Naive thymus-derived CD4-positive, alpha-beta T cell (primary cell): ENCODE measurements at regions not wholly inside any gene's neighbourhood (a gene's known extent, or its start where the extent isn't known, plus 50 kb on each side); places are given as distances from the start of the nearest gene placed in this dataset.
A peak's percentile ranks its signal among the peaks of the same experiment; 100 is the strongest.

Experiments used
- ATAC-seq: fragments of 150-1000 bp; cut with Tn5 transposase; 2 replicates; pipeline ENCODE4 v1.10.0; 2021; ENCODE audit warnings: mild to moderate bottlenecking, moderate library complexity
- CTCF ChIA-PET: fragments of 350-600 bp; sonication (Branson Sonifier 250); formaldehyde crosslinking; loops from one replicate; lab custom pipeline; 2021; ENCODE audit warnings: antibody characterized with exemption; lab: Charles Lee
- POLR2A ChIA-PET: fragments of 350-600 bp; sonication (Branson Sonifier 250); formaldehyde crosslinking; loops from one replicate; lab custom pipeline; 2021; ENCODE audit warnings: antibody characterized with exemption, inconsistent platforms; lab: Charles Lee
- DNase-seq, 9 donors: peaks; one replicate each; pipeline versions ENCODE4 v3.0.0 to v3.0.0-alpha.2; 2020 to 2022; ENCODE audit warnings: mixed read lengths in 1 of 9
- H3K27ac ChIP-seq: one replicate; pipeline ENCODE4 v1.7.0; 2013; ENCODE audit warnings: mild to moderate bottlenecking, low read depth, low read length, moderate library complexity
- H3K27me3 ChIP-seq, 2 donors: one replicate each; pipeline ENCODE4 v1.7.0; 2013; ENCODE audit warnings: low read length in 2 of 2, mild to moderate bottlenecking in 2 of 2, moderate library complexity in 2 of 2; ENCODE audit not compliant: control insufficient read depth in 2 of 2, insufficient read depth in 2 of 2
- H3K36me3 ChIP-seq, 3 experiments: 1 replicate in 2 of 3; 2 replicates in 1 of 3; pipeline ENCODE4 v1.7.0; 2013; ENCODE audit warnings: low read length in 3 of 3, mild to moderate bottlenecking in 3 of 3, moderate library complexity in 1 of 3; ENCODE audit not compliant: insufficient read depth in 3 of 3, control insufficient read depth in 2 of 3
- H3K4me1 ChIP-seq, 2 donors: one replicate each; pipeline ENCODE4 v1.7.0; 2013; ENCODE audit warnings: low read length in 2 of 2, mild to moderate bottlenecking in 2 of 2, moderate library complexity in 1 of 2; ENCODE audit not compliant: control insufficient read depth in 2 of 2, insufficient read depth in 2 of 2
- H3K4me3 ChIP-seq: 2 replicates; pipeline ENCODE4 v1.7.0; 2013; ENCODE audit warnings: mild to moderate bottlenecking, low read length
- H3K9me3 ChIP-seq, 3 experiments: 1 replicate in 2 of 3; 2 replicates in 1 of 3; pipeline ENCODE4 v1.7.0; 2013; ENCODE audit warnings: low read length in 3 of 3; ENCODE audit not compliant: control insufficient read depth in 2 of 3
- H3K27ac Mint-ChIP-seq, 9 donors: one replicate each; pipeline ENCODE4 v1.8.0; 2020 to 2022; ENCODE audit warnings: mixed read lengths in 9 of 9, mild to moderate bottlenecking in 8 of 9, moderate library complexity in 5 of 9, inconsistent platforms in 2 of 9
- H3K27me3 Mint-ChIP-seq, 5 donors: one replicate each; pipeline ENCODE4 v1.8.0; 2021 to 2022; ENCODE audit warnings: mixed read lengths in 5 of 5, mild to moderate bottlenecking in 1 of 5
- H3K36me3 Mint-ChIP-seq, 5 donors: one replicate each; pipeline ENCODE4 v1.8.0; 2020 to 2022; ENCODE audit warnings: mixed read lengths in 5 of 5, mild to moderate bottlenecking in 3 of 5, inconsistent platforms in 1 of 5
- H3K4me1 Mint-ChIP-seq, 7 donors: one replicate each; pipeline ENCODE4 v1.8.0; 2020 to 2022; ENCODE audit warnings: mixed read lengths in 7 of 7, mild to moderate bottlenecking in 3 of 7, inconsistent platforms in 1 of 7
- H3K4me3 Mint-ChIP-seq, 10 donors: one replicate each; pipeline ENCODE4 v1.8.0; 2020 to 2022; ENCODE audit warnings: mild to moderate bottlenecking in 10 of 10, mixed read lengths in 10 of 10, moderate library complexity in 6 of 10, inconsistent platforms in 2 of 10
- H3K9me3 Mint-ChIP-seq, 11 donors: one replicate each; pipeline ENCODE4 v1.8.0; 2020 to 2022; ENCODE audit warnings: mixed read lengths in 11 of 11, mild to moderate bottlenecking in 4 of 11, inconsistent platforms in 1 of 11, moderate library complexity in 1 of 11
- intact Hi-C, 2 donors: fragments of 100-400 bp; cut with micrococcal nuclease; formaldehyde crosslinking; loops; one replicate each; pipeline ENCODE4 v1.15.1; 2023

GRCh38 chr5:105413406-105413990 lies 1850.9 kb upstream of the NUDT12 start:
- no peaks in the 10 kb centered on the region for H3K36me3 Mint-ChIP-seq
- no peaks in the 10 kb centered on the region for H3K4me1 Mint-ChIP-seq
- no peak for ATAC-seq
- no peaks in the 10 kb centered on the region for H3K36me3 ChIP-seq
- no peak overlapping the region for H3K4me3 ChIP-seq
- no peaks in the 10 kb centered on the region for H3K4me1 ChIP-seq
- H3K27ac Mint-ChIP-seq, result no peak overlapping the region
- POLR2A ChIA-PET, result no interaction called here
- H3K27me3 ChIP-seq, result no peaks in the 10 kb centered on the region
- peaks cover 0 to 45% (median 19%) of the 10 kb centered on the region in 11 donors for H3K9me3 Mint-ChIP-seq
- H3K27ac ChIP-seq, result no peak overlapping the region
- no peaks in the 10 kb centered on the region for H3K9me3 ChIP-seq
- no peaks in the 10 kb centered on the region for H3K27me3 Mint-ChIP-seq
- H3K4me3 Mint-ChIP-seq, result no peak overlapping the region
- no peak for DNase-seq
- CTCF ChIA-PET, result no interaction called here
- intact Hi-C loops, result no loop called here

- intact Hi-C loops, result no loop called here
- H3K9me3 ChIP-seq, result no peaks in the 10 kb centered on the region
- H3K27me3 Mint-ChIP-seq, result no peaks in the 10 kb centered on the region
- CTCF ChIA-PET, result no interaction called here
- H3K27me3 ChIP-seq, result no peaks in the 10 kb centered on the region
- DNase-seq (no peak), ATAC-seq (no peak)
- H3K4me1 Mint-ChIP-seq, result no peaks in the 10 kb centered on the region
- no peaks in the 10 kb centered on the region for H3K36me3 ChIP-seq
- no peak overlapping the region for H3K4me3 ChIP-seq
- H3K9me3 Mint-ChIP-seq, result peaks cover 0 to 13% (median 7%) of the 10 kb centered on the region in 11 donors
- H3K4me3 Mint-ChIP-seq, result no peak overlapping the region
- no peaks in the 10 kb centered on the region for H3K4me1 ChIP-seq
- no peaks in the 10 kb centered on the region for H3K36me3 Mint-ChIP-seq
- H3K27ac ChIP-seq, result no peak overlapping the region
- POLR2A ChIA-PET, result no interaction called here
- no peak overlapping the region for H3K27ac Mint-ChIP-seq
Measured at GRCh38 chr5:105409695-105410094, 1847.1 kb upstream of the NUDT12 start.

- Mint-ChIP-seq H3K4me3 (no peak overlapping the region), H3K36me3 (no peaks in the 10 kb centered on the region)
- no peaks in the 10 kb centered on the region for H3K9me3 ChIP-seq
Measured at GRCh38 chr5:105407200-105407599, 1844.6 kb upstream of the NUDT12 start.

GRCh38 chr5:105397749-105398148 lies 1835.2 kb upstream of the NUDT12 start:
- Mint-ChIP-seq H3K4me3 (no peak overlapping the region), H3K9me3 (peaks cover 0 to 32% (median 2%) of the 10 kb centered on the region in 11 donors), H3K4me1 (no peaks in the 10 kb centered on the region), H3K27ac (no peak overlapping the region), H3K27me3 (no peaks in the 10 kb centered on the region), H3K36me3 (no peaks in the 10 kb centered on the region)
- Histone ChIP-seq H3K4me1 (no peaks in the 10 kb centered on the region), H3K4me3 (no peak overlapping the region), H3K27ac (no peak overlapping the region), H3K27me3 (no peaks in the 10 kb centered on the region), H3K36me3 (no peaks in the 10 kb centered on the region), H3K9me3 (no peaks in the 10 kb centered on the region)
- no peak for ATAC-seq
- intact Hi-C loops, result no loop called here
- POLR2A ChIA-PET, result no interaction called here
- DNase-seq, result no peak
- CTCF ChIA-PET, result no interaction called here

More at GRCh38 chr5:105407200-105407599, 1844.6 kb upstream of the NUDT12 start:
- Mint-ChIP-seq H3K9me3 (peaks cover 0 to 20% (median 0%) of the 10 kb centered on the region in 11 donors), H3K4me1 (no peaks in the 10 kb centered on the region), H3K27ac (no peak overlapping the region), H3K27me3 (no peaks in the 10 kb centered on the region)
- H3K27me3 ChIP-seq, result no peaks in the 10 kb centered on the region
- no peak for ATAC-seq
- H3K4me1 ChIP-seq, result no peaks in the 10 kb centered on the region
- intact Hi-C loops, result no loop called here
- no peak overlapping the region for H3K4me3 ChIP-seq
- CTCF ChIA-PET, result no interaction called here
- no peak overlapping the region for H3K27ac ChIP-seq
- DNase-seq, result no peak
- POLR2A ChIA-PET, result no interaction called here
- no peaks in the 10 kb centered on the region for H3K36me3 ChIP-seq

GRCh38 chr5:105392710-105393149 lies 1830.1 kb upstream of the NUDT12 start:
- ATAC-seq (no peak), DNase-seq (no peak)
- no peak overlapping the region for H3K4me3 Mint-ChIP-seq
- intact Hi-C loops, result no loop called here
- H3K27ac Mint-ChIP-seq, result no peak overlapping the region
- Histone ChIP-seq H3K4me3 (no peak overlapping the region), H3K4me1 (no peaks in the 10 kb centered on the region), H3K27me3 (no peaks in the 10 kb centered on the region), H3K9me3 (no peaks in the 10 kb centered on the region), H3K27ac (no peak overlapping the region), H3K36me3 (no peaks in the 10 kb centered on the region)
- H3K36me3 Mint-ChIP-seq, result no peaks in the 10 kb centered on the region
- ChIA-PET POLR2A (no interaction called here), CTCF (no interaction called here)
- no peaks in the 10 kb centered on the region for H3K27me3 Mint-ChIP-seq
- H3K4me1 Mint-ChIP-seq, result no peaks in the 10 kb centered on the region
- H3K9me3 Mint-ChIP-seq, result peaks cover 0 to 9% (median 2%) of the 10 kb centered on the region in 11 donors

- intact Hi-C loops, result no loop called here
- Histone ChIP-seq H3K4me1 (no peaks in the 10 kb centered on the region), H3K27me3 (no peaks in the 10 kb centered on the region), H3K36me3 (no peaks in the 10 kb centered on the region), H3K27ac (no peak overlapping the region), H3K9me3 (no peaks in the 10 kb centered on the region), H3K4me3 (no peak overlapping the region)
- no peak overlapping the region for H3K4me3 Mint-ChIP-seq
- DNase-seq (no peak), ATAC-seq (peak; percentile 10)
- no peak overlapping the region for H3K27ac Mint-ChIP-seq
- peaks cover 0 to 7% (median 0%) of the 10 kb centered on the region in 11 donors for H3K9me3 Mint-ChIP-seq
- no peaks in the 10 kb centered on the region for H3K4me1 Mint-ChIP-seq
- no peaks in the 10 kb centered on the region for H3K36me3 Mint-ChIP-seq
- POLR2A ChIA-PET, result no interaction called here
- no peaks in the 10 kb centered on the region for H3K27me3 Mint-ChIP-seq
- CTCF ChIA-PET, result no interaction called here
Measured at GRCh38 chr5:105392122-105392709, 1829.6 kb upstream of the NUDT12 start.

- ATAC-seq (no peak), DNase-seq (no peak)
- Histone ChIP-seq H3K4me3 (no peak overlapping the region), H3K27ac (no peak overlapping the region), H3K36me3 (no peaks in the 10 kb centered on the region), H3K4me1 (no peaks in the 10 kb centered on the region), H3K27me3 (no peaks in the 10 kb centered on the region), H3K9me3 (no peaks in the 10 kb centered on the region)
- no peaks in the 10 kb centered on the region for H3K4me1 Mint-ChIP-seq
- POLR2A ChIA-PET, result no interaction called here
- H3K9me3 Mint-ChIP-seq, result peaks cover 0 to 37% (median 11%) of the 10 kb centered on the region in 11 donors
- no peaks in the 10 kb centered on the region for H3K27me3 Mint-ChIP-seq
- no peak overlapping the region for H3K27ac Mint-ChIP-seq
- intact Hi-C loops, result no loop called here
- CTCF ChIA-PET, result no interaction called here
- H3K4me3 Mint-ChIP-seq, result no peak overlapping the region
- peaks cover 0 to 5% (median 0%) of the 10 kb centered on the region in 5 donors for H3K36me3 Mint-ChIP-seq
Measured at GRCh38 chr5:105380126-105380525, 1817.5 kb upstream of the NUDT12 start.
